ENCODE measurements at regions not wholly inside any gene's neighbourhood (a gene's known extent, or its start where the extent isn't known, plus 50 kb on each side); places are given as distances from the start of the nearest gene placed in this dataset.
A peak's percentile ranks its signal among the peaks of the same experiment; 100 is the strongest.

DNA sequence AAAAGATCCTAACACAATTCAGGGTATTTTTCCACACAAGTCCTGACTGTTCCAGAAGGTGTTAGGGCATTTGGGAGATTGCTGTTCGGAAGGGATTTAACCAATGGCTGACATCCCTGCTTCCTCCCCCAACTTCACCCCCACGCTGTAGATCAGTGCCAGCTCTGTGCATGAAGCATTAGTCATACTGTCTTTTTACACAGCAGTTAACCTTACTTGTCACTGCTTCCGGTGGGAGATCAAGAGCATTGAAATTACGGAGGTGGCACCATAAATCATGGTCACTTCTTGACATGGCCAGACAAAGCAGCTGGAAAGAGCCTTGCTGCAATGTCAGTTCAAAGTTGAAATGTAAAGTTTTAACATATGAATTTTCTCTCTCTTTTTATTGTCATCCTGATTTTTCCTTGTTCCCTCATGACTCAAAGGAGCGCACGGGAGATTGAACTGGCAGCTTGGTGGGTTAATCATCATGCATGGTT is 70.2 kb downstream of the HRH4 start:
- no peak for TF ChIP-seq CTCF (IDR thresholded peaks at IDR 0.05; ENCODE audit: low read depth, low read length)
- in situ Hi-C loops (cut with HindIII; ENCODE audit: low sequenced_read_pairs), result no loop called here
- DNase-seq (ENCODE audit: low read depth, low spot score), result peak; percentile 13
- H3K4me3 ChIP-seq (ENCODE audit: low read depth, low read length), result no peak overlapping the region

- no peak for TF ChIP-seq CTCF (IDR thresholded peaks at IDR 0.05; ENCODE audit: low read depth, low read length)
- no peak for DNase-seq (ENCODE audit: low read depth, low spot score)
- H3K4me3 ChIP-seq (ENCODE audit: low read depth, low read length), result no peak overlapping the region
- in situ Hi-C loops (cut with HindIII; ENCODE audit: low sequenced_read_pairs), result no loop called here
Observed at GRCh38 chr18:24534271-24534670, 73.8 kb downstream of the HRH4 start.

GRCh38 chr18:24534737-24535136 is 74.3 kb downstream of the HRH4 start:
- TF ChIP-seq CTCF (IDR thresholded peaks at IDR 0.05; ENCODE audit: low read depth, low read length), result no peak
- no peak for DNase-seq (ENCODE audit: low read depth, low spot score)
- in situ Hi-C loops (cut with HindIII; ENCODE audit: low sequenced_read_pairs), result no loop called here

GRCh38 chr18:24535527-24536295 is 75.3 kb downstream of the HRH4 start:
- no peak for DNase-seq (ENCODE audit: low read depth, low spot score)
- in situ Hi-C loops (cut with HindIII; ENCODE audit: low sequenced_read_pairs), result no loop called here
- H3K4me3 ChIP-seq (ENCODE audit: low read depth, low read length), result no peak overlapping the region
- no peak for TF ChIP-seq CTCF (IDR thresholded peaks at IDR 0.05; ENCODE audit: low read depth, low read length)

More at GRCh38 chr18:24534737-24535136, 74.3 kb downstream of the HRH4 start:
- no peak overlapping the region for H3K4me3 ChIP-seq (ENCODE audit: low read depth, low read length)

GRCh38 chr18:24536326-24536725 is 75.9 kb downstream of the HRH4 start:
- DNase-seq (ENCODE audit: low read depth, low spot score), result no peak
- TF ChIP-seq CTCF (IDR thresholded peaks at IDR 0.05; ENCODE audit: low read depth, low read length), result no peak
- H3K4me3 ChIP-seq (ENCODE audit: low read depth, low read length), result no peak overlapping the region
- in situ Hi-C loops (cut with HindIII; ENCODE audit: low sequenced_read_pairs), result no loop called here

DNA sequence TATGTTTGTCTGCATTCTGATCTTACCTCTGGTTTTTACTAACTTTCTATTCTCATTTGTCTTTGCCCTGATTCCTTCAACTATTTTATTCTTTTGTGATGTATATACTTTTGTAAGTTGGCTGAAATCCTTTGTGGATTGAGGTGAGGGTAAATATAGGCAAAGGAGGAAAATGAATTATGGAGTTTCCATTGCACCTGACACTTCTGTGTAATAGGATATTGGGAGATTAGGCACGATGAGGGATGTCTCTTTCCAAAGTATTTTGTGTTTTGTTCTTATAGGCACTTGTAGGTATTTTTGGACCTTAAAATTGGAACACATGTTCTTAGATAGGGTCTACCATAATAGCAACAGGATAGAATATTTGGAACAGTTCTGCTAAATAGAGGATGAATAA is 76.4 kb downstream of the HRH4 start:
- in situ Hi-C loops (cut with HindIII; ENCODE audit: low sequenced_read_pairs), result no loop called here
- no peak for TF ChIP-seq CTCF (IDR thresholded peaks at IDR 0.05; ENCODE audit: low read depth, low read length)
- DNase-seq (ENCODE audit: low read depth, low spot score), result no peak
- H3K4me3 ChIP-seq (ENCODE audit: low read depth, low read length), result no peak overlapping the region
